ENCODE measurements at regions not wholly inside any gene's neighbourhood (a gene's known extent, or its start where the extent isn't known, plus 50 kb on each side); places are given as distances from the start of the nearest gene placed in this dataset.

DNA sequence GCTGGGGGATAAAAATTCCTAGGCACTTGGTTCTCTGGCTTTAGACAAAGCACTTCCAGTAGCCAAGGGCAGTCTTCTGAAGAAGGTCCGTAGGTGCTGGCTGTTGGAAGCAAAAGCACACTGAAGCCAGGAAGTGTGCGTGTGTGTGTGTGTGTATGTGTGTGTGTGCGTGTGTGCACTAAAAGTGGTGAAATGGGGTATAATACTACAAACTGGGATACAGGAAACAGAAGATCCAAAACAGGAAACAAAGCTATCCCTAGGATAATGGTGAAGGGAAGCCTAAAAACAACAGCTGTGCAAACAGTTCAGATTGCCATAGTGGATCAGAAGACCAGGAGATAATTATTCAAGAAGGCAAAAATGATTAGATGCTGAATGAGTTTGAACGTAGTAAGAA, 103.4 kb downstream of the IL20RB start:
- Histone ChIP-seq H3K27me3 (ENCODE audit: control insufficient read depth, insufficient read depth, low read length) (peaks cover 8% of the 10 kb centered on the region; the same call in 1 of the 2 replicates), H3K36me3 (replicated peaks; ENCODE audit: control insufficient read depth, insufficient read depth, low read length) (no peaks in the 10 kb centered on the region), H3K4me3 (ENCODE audit: insufficient read depth, low read depth, low read length) (no peak overlapping the region)
- DNase-seq: no peak

DNA sequence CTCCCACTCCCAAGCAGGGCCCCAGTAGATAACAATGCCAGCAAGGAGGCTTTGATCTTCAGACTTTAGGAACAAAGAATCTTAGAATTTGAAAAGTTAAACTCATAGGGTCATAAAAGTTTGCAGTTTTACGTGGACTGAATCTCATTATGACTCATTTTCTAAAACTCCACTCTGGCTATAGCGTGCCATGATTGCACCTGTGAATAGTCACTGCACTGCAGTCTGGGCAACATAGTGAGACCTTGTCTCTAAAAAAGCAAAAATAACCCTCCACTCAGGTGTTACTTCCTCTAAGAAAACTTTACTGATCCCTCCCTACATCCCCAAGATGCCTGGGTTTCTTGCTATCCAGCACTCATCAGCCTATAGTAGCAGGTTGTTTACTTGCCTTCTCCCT, 104.5 kb downstream of the IL20RB start:
- Histone ChIP-seq H3K36me3 (replicated peaks; ENCODE audit: control insufficient read depth, insufficient read depth, low read length) (no peaks in the 10 kb centered on the region), H3K4me3 (ENCODE audit: insufficient read depth, low read depth, low read length) (no peak overlapping the region), H3K27me3 (ENCODE audit: control insufficient read depth, insufficient read depth, low read length) (peaks cover 12% of the 10 kb centered on the region; the same call in 1 of the 2 replicates)
- no peak for DNase-seq

DNA sequence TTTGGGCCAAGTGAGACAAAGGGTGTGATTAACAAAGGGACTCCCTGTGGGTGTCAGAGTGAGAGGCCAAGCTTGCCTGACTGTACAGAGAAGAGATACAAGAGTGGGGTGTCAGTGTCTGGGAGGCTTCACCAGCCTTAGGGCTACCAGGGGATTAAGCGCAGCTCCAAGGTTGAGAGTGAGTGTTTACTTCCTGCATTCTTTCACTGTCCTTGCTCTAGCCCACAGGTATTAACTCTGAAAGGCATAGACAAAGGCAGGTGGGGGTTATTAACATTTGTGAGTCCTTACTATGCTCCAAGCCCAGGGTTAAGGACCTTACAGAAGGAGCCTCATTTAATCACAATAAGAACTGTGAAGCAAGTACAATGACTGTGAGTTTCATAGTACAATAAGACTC, 107.6 kb downstream of the IL20RB start:
- H3K36me3 ChIP-seq (replicated peaks; ENCODE audit: control insufficient read depth, insufficient read depth, low read length): no peaks in the 10 kb centered on the region
- H3K27me3 ChIP-seq (ENCODE audit: control insufficient read depth, insufficient read depth, low read length): peaks cover 12% of the 10 kb centered on the region; the same call in 1 of the 2 replicates
- peak; percentile 51 for DNase-seq
- no peak overlapping the region for H3K4me3 ChIP-seq (ENCODE audit: insufficient read depth, low read depth, low read length)

DNA sequence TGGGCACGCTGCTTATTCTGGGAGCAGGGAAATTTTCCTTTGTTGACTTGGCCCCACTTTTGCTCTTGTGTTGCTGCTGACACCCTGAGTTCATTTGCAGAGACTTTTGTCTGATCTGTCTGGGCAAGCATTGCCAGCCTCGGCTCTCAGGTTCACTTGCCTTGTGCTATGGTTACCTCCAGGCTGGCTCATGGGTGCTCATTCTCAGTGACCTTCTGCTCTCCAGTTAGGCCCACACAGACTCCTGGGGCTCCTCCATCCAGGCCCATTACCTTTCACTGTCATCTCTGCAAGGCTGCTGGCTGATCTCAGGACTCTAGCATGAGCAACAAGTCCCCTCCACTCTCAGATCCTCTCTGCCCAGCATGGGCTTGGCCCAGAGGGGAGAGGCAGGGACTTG, 108.3 kb downstream of the IL20RB start:
- no peak overlapping the region for H3K4me3 ChIP-seq (ENCODE audit: insufficient read depth, low read depth, low read length)
- DNase-seq: no peak
- H3K36me3 ChIP-seq (replicated peaks; ENCODE audit: control insufficient read depth, insufficient read depth, low read length): no peaks in the 10 kb centered on the region
- peaks cover 12% of the 10 kb centered on the region; the same call in 1 of the 2 replicates for H3K27me3 ChIP-seq (ENCODE audit: control insufficient read depth, insufficient read depth, low read length)

DNA sequence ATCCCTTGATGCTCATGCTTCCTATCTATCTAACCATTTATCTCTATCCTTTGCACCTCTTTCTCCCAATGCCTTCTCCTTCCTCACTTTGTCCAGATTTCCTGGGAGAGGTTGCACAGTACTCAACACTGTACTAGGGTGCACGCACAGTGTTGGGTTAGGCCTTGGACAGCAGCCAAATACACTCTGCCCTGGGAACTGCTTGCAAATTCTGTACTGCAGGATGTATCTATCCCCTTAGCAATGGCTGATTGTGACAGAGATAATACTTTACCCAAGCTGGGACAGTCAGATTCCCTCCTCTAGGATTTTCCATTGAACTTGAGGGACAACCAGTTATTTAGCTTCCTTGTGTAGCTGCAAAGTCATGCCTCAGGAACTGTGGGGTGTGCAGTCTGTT, 113.3 kb downstream of the IL20RB start:
- Histone ChIP-seq H3K27me3 (ENCODE audit: control insufficient read depth, insufficient read depth, low read length) (peaks cover 5% of the 10 kb centered on the region), H3K36me3 (replicated peaks; ENCODE audit: control insufficient read depth, insufficient read depth, low read length) (no peaks in the 10 kb centered on the region), H3K4me3 (ENCODE audit: insufficient read depth, low read depth, low read length) (no peak overlapping the region)
- no peak for DNase-seq

DNA sequence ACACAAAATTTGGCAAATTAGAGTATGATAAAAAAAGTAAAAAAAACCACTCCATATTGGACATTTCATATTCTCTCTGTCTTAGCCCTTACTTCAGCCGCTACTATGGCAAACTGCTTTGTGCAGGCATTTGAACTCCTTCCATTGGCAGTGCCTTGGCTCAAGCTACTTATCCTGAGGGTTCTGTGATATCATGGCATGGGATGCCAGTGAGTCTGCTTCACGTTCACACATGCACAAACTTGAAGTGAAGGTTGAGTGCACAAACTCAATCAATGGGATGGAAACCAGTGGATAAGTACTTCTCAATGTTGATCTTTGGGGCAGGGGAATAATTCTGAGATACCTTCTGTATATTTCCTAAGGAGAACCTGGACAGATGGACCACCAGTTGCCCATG, 117.2 kb downstream of the IL20RB start:
- no peak for DNase-seq
- Histone ChIP-seq H3K27me3 (ENCODE audit: control insufficient read depth, insufficient read depth, low read length) (no peaks in the 10 kb centered on the region; the same call in 1 of the 2 replicates), H3K4me3 (ENCODE audit: insufficient read depth, low read depth, low read length) (no peak overlapping the region), H3K36me3 (replicated peaks; ENCODE audit: control insufficient read depth, insufficient read depth, low read length) (no peaks in the 10 kb centered on the region)

DNA sequence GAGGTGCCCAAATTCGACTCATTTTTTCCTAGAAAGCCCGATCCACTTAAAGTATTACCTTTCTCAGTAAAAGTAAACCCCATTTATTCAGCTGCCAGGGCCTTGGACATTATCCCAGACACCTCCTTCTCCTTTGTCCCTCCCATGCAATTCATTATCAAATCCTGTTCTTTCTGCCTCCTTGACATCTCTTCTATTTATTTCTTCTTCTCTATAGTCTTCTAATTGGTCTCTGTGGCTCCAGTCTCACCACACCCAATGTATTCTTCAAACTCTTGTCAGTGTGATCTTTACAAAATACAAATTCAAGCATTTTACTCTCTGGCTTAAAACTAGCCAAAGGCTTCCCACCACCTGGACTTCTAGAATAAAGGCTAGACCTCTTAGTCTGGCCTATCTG, 120.3 kb downstream of the IL20RB start:
- H3K4me3 ChIP-seq (ENCODE audit: insufficient read depth, low read depth, low read length): no peak overlapping the region
- H3K27me3 ChIP-seq (ENCODE audit: control insufficient read depth, insufficient read depth, low read length): no peaks in the 10 kb centered on the region; the same call in 1 of the 2 replicates
- no peak for DNase-seq
- H3K36me3 ChIP-seq (replicated peaks; ENCODE audit: control insufficient read depth, insufficient read depth, low read length): no peaks in the 10 kb centered on the region

DNA sequence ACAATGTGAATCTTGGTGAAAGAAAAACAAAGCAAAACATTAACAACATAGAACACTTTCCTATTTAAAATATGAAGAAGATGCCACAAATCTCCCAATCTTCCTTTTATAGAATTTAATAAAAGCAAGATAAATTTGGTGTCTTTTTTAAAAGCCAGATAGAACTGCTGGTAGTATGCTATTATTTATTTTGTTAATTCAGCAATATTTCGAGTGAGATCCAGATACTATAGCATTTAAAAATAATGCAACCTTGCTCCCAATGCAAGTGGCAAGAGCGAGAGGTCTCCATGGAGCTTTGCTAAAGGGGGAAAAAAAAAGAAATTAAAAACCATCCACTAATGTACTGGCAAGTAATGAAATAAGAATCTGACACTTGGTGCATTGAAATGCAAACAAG, 121.8 kb downstream of the IL20RB start:
- no peak for DNase-seq
- H3K4me3 ChIP-seq (ENCODE audit: insufficient read depth, low read depth, low read length): no peak overlapping the region

DNA sequence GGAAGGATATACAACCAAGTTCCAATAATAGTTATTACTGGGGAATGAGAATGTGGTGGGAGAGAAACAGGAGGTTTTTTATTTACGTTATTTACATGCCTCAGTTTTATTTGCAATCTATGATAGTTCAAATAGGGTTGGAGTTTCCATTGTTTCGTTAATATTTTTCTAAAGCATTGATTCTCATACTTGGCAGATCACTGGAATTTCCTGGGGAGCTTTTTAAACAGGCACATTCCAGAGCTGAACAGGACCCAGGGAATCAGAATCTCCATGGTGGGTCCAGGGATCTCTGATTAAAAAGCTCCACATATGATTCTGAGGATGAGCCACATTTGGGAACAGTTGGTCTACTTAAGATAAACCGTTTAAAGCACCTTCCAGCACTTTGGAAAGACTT, 123.9 kb downstream of the IL20RB start:
- no peaks in the 10 kb centered on the region; the same call in 1 of the 2 replicates for H3K27me3 ChIP-seq (ENCODE audit: control insufficient read depth, insufficient read depth, low read length)
- H3K4me3 ChIP-seq (ENCODE audit: insufficient read depth, low read depth, low read length): no peak overlapping the region
- no peak for DNase-seq
- H3K36me3 ChIP-seq (replicated peaks; ENCODE audit: control insufficient read depth, insufficient read depth, low read length): no peaks in the 10 kb centered on the region

More for the DNA sequence above, 121.8 kb downstream of the IL20RB start:
- Histone ChIP-seq H3K36me3 (replicated peaks; ENCODE audit: control insufficient read depth, insufficient read depth, low read length) (no peaks in the 10 kb centered on the region), H3K27me3 (ENCODE audit: control insufficient read depth, insufficient read depth, low read length) (no peaks in the 10 kb centered on the region; the same call in 1 of the 2 replicates)

DNA sequence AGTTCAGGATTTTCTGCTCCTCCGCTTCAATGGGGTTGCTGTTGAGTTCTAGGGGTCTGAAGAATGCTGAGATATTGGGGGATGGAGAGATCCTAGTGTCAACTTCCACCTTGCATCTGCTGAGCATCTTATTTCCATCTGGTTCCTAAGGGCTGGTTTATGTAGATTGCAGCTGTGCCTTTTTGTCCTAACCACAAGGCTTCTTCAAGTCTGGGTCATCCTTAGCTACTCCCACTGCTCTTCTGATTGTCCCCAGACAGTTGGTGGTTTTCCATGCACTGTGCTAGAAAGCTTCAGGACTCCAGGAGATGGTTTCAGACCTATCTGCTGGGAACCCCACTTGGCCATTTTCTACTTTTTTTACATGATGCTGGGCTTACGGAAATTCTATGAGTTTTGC, 125.0 kb downstream of the IL20RB start:
- no peak for DNase-seq
- no peak overlapping the region for H3K4me3 ChIP-seq (ENCODE audit: insufficient read depth, low read depth, low read length)
- H3K36me3 ChIP-seq (replicated peaks; ENCODE audit: control insufficient read depth, insufficient read depth, low read length): no peaks in the 10 kb centered on the region
- H3K27me3 ChIP-seq (ENCODE audit: control insufficient read depth, insufficient read depth, low read length): no peaks in the 10 kb centered on the region; the same call in 1 of the 2 replicates

DNA sequence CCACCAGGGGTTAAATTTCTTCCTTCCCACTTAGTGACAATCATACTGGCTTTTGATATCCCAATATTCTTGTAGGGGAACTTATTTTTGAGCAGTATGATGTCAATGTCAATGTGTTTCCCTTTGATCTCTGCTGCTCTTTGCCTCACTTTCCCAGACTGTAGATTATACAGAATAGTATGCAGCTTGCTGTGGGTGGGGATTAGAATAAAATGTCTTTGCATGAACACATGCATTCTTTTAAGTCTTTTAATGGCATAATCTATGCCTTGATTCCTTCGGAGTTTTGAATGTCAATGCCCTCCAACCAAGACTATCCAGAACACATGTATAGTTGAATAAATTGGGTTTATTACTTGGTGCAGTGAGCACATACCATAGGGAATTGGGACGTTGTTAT, 125.5 kb downstream of the IL20RB start:
- DNase-seq: no peak
- Histone ChIP-seq H3K27me3 (ENCODE audit: control insufficient read depth, insufficient read depth, low read length) (no peaks in the 10 kb centered on the region; the same call in 1 of the 2 replicates), H3K36me3 (replicated peaks; ENCODE audit: control insufficient read depth, insufficient read depth, low read length) (no peaks in the 10 kb centered on the region), H3K4me3 (ENCODE audit: insufficient read depth, low read depth, low read length) (no peak overlapping the region)

DNA sequence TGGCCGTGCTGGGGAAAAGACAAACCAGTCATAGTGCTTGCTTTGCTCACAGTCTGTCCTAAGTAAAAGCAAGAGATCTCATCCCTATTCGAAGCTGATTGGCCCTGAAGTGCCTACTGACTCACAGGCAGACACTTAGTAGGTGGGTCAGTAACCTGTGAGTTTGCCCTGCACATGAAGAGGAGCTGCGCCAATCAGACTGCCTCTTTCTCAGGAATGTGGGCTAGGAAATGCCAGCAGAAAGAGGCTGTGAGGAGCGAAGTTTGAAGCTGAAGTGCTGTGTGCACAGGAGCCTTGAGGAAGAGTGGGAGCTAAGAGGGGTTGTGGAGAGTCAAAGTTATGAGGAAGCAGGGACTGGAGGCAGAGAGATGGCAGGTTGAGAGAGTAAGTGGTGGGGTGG, 126.8 kb downstream of the IL20RB start:
- Histone ChIP-seq H3K27me3 (ENCODE audit: control insufficient read depth, insufficient read depth, low read length) (no peaks in the 10 kb centered on the region; the same call in 1 of the 2 replicates), H3K36me3 (replicated peaks; ENCODE audit: control insufficient read depth, insufficient read depth, low read length) (no peaks in the 10 kb centered on the region), H3K4me3 (ENCODE audit: insufficient read depth, low read depth, low read length) (no peak overlapping the region)
- no peak for DNase-seq

DNA sequence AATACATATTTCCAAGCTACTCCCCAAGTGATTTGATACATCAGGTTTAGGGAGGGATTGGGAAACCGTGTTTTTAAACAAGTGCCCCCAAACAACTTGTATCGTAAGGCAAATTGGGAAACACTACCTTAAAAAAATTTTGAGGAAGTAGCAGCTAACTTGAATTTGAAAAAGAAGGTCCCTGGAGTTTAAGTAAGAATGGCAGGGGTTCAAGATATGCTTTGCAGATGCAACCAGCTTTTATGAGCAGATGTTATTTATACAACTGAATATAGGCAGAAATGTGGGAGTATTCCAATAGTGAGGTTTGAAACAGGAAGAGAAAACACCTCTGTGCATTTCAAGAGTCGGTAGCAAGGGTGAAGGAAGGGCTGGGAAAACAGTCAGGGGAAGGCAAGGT, 139.6 kb downstream of the IL20RB start:
- DNase-seq: no peak
- H3K36me3 ChIP-seq (replicated peaks; ENCODE audit: control insufficient read depth, insufficient read depth, low read length): no peaks in the 10 kb centered on the region
- H3K27me3 ChIP-seq (ENCODE audit: control insufficient read depth, insufficient read depth, low read length): no peaks in the 10 kb centered on the region
- H3K4me3 ChIP-seq (ENCODE audit: insufficient read depth, low read depth, low read length): no peak overlapping the region

DNA sequence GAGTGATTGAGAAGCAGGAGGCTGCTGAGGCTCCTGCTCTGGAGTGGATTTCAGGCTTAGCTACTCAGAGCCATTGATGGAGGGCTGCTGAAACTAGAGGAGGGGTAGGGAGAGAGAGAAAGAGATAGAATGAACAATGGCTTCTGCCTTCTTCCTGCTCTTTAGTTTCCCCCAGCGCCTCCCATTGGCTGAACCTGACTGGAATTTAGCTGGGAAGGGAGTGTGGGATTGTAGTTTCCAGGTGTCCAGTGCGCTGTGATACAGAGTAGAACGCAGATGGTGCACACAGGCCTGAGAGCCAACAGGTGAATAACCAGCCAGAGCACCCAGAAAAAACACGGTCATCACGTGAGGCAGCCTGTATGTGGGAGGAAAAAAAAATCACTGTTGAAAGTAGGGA, 140.1 kb downstream of the IL20RB start:
- H3K27me3 ChIP-seq (ENCODE audit: control insufficient read depth, insufficient read depth, low read length): no peaks in the 10 kb centered on the region
- no peaks in the 10 kb centered on the region for H3K36me3 ChIP-seq (replicated peaks; ENCODE audit: control insufficient read depth, insufficient read depth, low read length)
- H3K4me3 ChIP-seq (ENCODE audit: insufficient read depth, low read depth, low read length): no peak overlapping the region
- no peak for DNase-seq

DNA sequence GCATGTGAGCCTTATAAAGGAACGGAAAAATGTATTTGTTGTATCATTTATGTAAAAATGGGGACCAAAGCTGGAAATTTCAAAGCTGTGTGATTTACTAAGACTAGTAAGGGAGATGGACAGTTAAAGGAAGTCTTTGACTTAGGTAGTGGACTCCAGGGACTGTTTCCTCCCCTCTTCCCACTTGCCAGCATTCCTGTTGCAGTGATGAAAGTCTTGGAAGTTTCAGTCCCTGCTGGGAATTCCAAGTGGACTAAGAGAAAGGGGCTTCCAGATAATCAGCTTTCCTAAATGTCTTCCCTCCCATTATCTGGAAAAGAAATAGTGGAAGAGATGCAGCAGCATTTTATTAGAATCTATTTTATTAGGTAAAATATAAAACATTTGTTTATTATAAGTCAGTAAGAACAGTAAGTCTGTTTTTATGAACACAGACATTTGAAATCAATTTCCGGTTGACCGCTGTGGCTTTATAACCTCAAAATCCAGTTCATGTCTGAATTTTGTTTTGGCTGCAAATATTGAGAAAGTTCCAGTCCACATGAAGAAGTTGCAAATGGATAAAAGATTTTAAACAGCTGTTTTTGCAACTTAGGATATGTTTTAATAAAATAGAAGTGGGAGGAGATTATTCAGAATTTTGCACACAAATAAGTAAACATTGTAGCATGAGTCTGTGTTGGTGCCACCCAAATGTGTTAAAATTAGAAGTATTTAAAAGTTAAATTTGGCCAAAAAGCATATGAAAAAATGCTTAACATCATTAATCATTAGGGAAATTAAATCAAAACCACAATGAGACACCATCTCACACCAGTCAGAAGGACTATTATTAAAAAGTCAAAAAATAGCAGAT, 141.8 kb downstream of the IL20RB start:
- no peak for DNase-seq
- H3K4me3 ChIP-seq (ENCODE audit: insufficient read depth, low read depth, low read length): no peak overlapping the region
- H3K27me3 ChIP-seq (ENCODE audit: control insufficient read depth, insufficient read depth, low read length): no peaks in the 10 kb centered on the region
- H3K36me3 ChIP-seq (replicated peaks; ENCODE audit: control insufficient read depth, insufficient read depth, low read length): no peaks in the 10 kb centered on the region

All from H7 (cell line).